WERI-Rb-1 (cell line): ENCODE measurements at regions not wholly inside any gene's neighbourhood (a gene's known extent, or its start where the extent isn't known, plus 50 kb on each side); places are given as distances from the start of the nearest gene placed in this dataset.

Experiments
- DNase-seq: peaks from one replicate; pipeline ENCODE4 v3.0.0-alpha.2; 2020
- H3K27ac ChIP-seq: fragments of 250-450 bp; sonication (Bioruptor Pico); 2 replicates; pipeline ENCODE4 v1.5.1; 2020; ENCODE audit warnings: mild to moderate bottlenecking, moderate library complexity
- H3K27me3 ChIP-seq: fragments of 250-450 bp; sonication (Bioruptor Pico); 2 replicates; pipeline ENCODE4 v1.5.1; 2021; ENCODE audit warnings: mild to moderate bottlenecking, low read depth, moderate library complexity; ENCODE audit not compliant: insufficient read depth, severe bottlenecking
- H3K36me3 ChIP-seq: fragments of 250-450 bp; sonication (Bioruptor Pico); 2 replicates; pipeline ENCODE4 v1.5.1; 2020; ENCODE audit warnings: mild to moderate bottlenecking, moderate library complexity
- H3K4me3 ChIP-seq: 2 replicates; pipeline ENCODE4 v1.5.1; 2011; ENCODE audit warnings: low read depth, mild to moderate bottlenecking, control low read depth, low read length
- H3K9me3 ChIP-seq: fragments of 250-450 bp; sonication (Bioruptor Pico); 2 replicates; pipeline ENCODE4 v1.5.1; 2021; ENCODE audit warnings: mild to moderate bottlenecking, moderate library complexity; ENCODE audit not compliant: severe bottlenecking
- TF ChIP-seq, protein P1 (sequence below): IDR thresholded peaks from 2 replicates; pipeline ENCODE4 v1.5.1; 2011; ENCODE audit warnings: low read depth, mild to moderate bottlenecking, control low read depth, inconsistent platforms, low read length

GRCh38 chr15:98403569-98403968 lies 244.8 kb upstream of the IGF1R start:
- no peaks in the 10 kb centered on the region for H3K36me3 ChIP-seq
- no peak overlapping the region for H3K4me3 ChIP-seq
- no peak overlapping the region for H3K27ac ChIP-seq
- DNase-seq = no peak
- peaks cover 86% of the 10 kb centered on the region for H3K27me3 ChIP-seq
- H3K9me3 ChIP-seq = no peaks in the 10 kb centered on the region
- TF ChIP-seq, protein P1, sequence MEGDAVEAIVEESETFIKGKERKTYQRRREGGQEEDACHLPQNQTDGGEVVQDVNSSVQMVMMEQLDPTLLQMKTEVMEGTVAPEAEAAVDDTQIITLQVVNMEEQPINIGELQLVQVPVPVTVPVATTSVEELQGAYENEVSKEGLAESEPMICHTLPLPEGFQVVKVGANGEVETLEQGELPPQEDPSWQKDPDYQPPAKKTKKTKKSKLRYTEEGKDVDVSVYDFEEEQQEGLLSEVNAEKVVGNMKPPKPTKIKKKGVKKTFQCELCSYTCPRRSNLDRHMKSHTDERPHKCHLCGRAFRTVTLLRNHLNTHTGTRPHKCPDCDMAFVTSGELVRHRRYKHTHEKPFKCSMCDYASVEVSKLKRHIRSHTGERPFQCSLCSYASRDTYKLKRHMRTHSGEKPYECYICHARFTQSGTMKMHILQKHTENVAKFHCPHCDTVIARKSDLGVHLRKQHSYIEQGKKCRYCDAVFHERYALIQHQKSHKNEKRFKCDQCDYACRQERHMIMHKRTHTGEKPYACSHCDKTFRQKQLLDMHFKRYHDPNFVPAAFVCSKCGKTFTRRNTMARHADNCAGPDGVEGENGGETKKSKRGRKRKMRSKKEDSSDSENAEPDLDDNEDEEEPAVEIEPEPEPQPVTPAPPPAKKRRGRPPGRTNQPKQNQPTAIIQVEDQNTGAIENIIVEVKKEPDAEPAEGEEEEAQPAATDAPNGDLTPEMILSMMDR = no peak

DNA sequence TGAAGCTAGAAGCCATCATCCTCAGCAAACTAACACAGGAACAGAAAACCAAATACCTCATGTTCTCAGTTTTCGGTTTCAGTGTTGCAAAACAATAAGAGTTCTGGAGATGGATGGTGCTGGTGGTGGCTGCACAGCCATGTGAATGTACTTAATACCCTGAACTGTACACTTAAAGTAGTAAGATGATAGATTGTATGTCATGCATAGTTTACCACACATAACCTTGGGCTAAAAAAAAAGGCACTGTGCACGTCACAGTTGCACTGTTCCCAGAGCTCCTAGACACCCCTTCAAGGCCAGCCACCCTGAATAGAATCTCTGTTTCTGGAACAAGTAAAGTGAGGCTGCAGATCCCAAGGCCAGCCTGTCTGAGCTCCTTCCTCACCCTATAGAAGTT lies 243.3 kb upstream of the IGF1R start:
- H3K27ac ChIP-seq = no peak overlapping the region
- H3K27me3 ChIP-seq = peaks cover 78% of the 10 kb centered on the region
- TF ChIP-seq, protein P1 = no peak
- no peak for DNase-seq
- H3K9me3 ChIP-seq = no peaks in the 10 kb centered on the region
- H3K4me3 ChIP-seq = no peak overlapping the region
- no peaks in the 10 kb centered on the region for H3K36me3 ChIP-seq

- H3K27ac ChIP-seq = no peak overlapping the region
- no peak for DNase-seq
- TF ChIP-seq, protein P1 = no peak
- H3K27me3 ChIP-seq = peaks cover 83% of the 10 kb centered on the region
- no peak overlapping the region for H3K4me3 ChIP-seq
- no peaks in the 10 kb centered on the region for H3K36me3 ChIP-seq
- H3K9me3 ChIP-seq = peaks cover 4% of the 10 kb centered on the region
These were observed 240.1 kb upstream of the IGF1R start for GRCh38 chr15:98408231-98408630.

GRCh38 chr15:98410328-98410727 lies 238.0 kb upstream of the IGF1R start:
- no peak for DNase-seq
- H3K36me3 ChIP-seq = no peaks in the 10 kb centered on the region
- no peak overlapping the region for H3K4me3 ChIP-seq
- peaks cover 84% of the 10 kb centered on the region for H3K27me3 ChIP-seq
- TF ChIP-seq, protein P1 = no peak
- H3K27ac ChIP-seq = no peak overlapping the region
- H3K9me3 ChIP-seq = peaks cover 4% of the 10 kb centered on the region

DNA sequence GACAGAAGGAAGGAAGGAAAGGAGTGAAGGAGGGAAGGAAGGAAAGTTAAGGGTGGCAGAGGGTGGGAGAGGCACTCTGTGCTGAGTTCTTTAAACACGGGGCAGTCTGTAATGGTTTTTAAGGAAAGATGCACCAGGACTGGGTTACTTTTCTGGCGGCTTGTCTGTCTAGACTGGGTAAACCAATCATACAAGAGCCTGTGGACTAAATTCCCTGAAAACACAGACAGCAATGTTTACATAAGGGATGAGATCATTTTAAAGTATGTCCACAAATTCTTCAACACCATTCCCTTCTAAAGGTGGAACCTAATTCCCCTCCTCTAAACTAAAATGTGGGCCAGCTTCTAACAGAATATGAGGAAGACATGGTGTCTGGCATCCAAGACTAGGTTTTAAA lies 235.5 kb upstream of the IGF1R start:
- TF ChIP-seq, protein P1 = no peak
- no peak overlapping the region for H3K27ac ChIP-seq
- peaks cover 87% of the 10 kb centered on the region for H3K27me3 ChIP-seq
- H3K4me3 ChIP-seq = no peak overlapping the region
- H3K9me3 ChIP-seq = peaks cover 4% of the 10 kb centered on the region
- no peaks in the 10 kb centered on the region for H3K36me3 ChIP-seq
- no peak for DNase-seq

DNA sequence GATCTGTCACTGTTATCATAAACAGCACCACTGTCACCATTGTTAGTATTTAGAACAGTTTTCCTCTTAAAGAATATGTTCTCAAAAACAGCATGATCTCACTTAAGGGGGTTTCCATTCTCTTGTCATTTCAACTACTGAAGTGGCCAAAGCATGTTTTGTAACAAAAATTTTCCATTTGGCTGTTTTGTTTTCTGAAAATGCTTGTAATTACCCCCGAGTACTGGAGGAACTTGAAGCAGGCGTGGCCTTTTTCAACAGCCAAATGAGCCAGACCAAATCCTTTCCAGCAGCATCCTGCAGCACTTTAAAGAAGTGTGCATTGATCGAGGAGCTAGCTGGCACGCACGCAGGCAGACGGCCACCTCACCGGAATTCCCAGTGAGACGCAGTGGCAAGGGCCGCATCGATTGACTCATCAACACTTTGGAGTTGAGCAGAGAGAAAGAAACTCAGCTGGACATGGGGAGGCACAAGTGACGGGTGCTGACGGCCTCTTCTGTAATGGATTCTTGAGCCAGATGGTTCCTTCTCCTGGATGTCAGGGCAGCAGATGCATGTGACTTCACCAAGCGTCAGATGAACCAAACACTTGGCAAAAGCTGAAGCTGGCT lies 234.3 kb upstream of the IGF1R start:
- TF ChIP-seq, protein P1 = no peak
- peaks cover 4% of the 10 kb centered on the region for H3K9me3 ChIP-seq
- DNase-seq = no peak

More for the DNA sequence above, 234.3 kb upstream of the IGF1R start:
- H3K27me3 ChIP-seq = peaks cover 87% of the 10 kb centered on the region
- no peak overlapping the region for H3K27ac ChIP-seq
- no peaks in the 10 kb centered on the region for H3K36me3 ChIP-seq
- no peak overlapping the region for H3K4me3 ChIP-seq
